GM19351 (cell line): ENCODE measurements at regions not wholly inside any gene's neighbourhood (a gene's known extent, or its start where the extent isn't known, plus 50 kb on each side); places are given as distances from the start of the nearest gene placed in this dataset.
"Not testable (repeated sequence)": the region's sequence is repeated elsewhere in the genome, so short reads cannot be mapped to it uniquely, and the experiment has no call there.

Source experiments
- ATAC-seq: cut with Tn5 transposase; IDR thresholded peaks from one replicate; pipeline ENCODE4 v1.9.1; 2021; ENCODE audit warnings: mild to moderate bottlenecking, moderate library complexity; ENCODE audit not compliant: unreplicated experiment

DNA sequence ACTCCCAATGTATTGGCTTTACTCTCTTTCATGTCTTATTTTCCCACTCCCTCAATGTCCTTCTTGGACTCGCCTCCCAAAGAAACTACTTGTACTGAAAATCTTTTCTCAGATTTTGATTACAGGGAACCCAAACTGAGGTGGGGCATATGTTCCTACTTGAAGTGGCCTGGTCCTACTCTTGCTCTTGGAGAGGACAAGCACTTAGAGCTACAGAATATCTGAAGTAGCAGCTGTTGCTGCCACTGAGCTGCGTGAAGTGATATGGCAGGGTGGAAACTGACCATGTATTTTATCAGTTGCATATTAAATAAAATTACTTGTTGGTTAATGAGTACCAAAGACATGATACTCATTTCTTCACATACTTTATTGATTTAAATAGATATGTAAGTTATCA, 129.5 kb downstream of the TSEN15 start:
- no peak for ATAC-seq

GRCh38 chr1:184183919-184184318, 132.4 kb downstream of the TSEN15 start:
- ATAC-seq, result no peak

GRCh38 chr1:184184614-184185013, 133.1 kb downstream of the TSEN15 start:
- ATAC-seq, result not testable (repeated sequence)

DNA sequence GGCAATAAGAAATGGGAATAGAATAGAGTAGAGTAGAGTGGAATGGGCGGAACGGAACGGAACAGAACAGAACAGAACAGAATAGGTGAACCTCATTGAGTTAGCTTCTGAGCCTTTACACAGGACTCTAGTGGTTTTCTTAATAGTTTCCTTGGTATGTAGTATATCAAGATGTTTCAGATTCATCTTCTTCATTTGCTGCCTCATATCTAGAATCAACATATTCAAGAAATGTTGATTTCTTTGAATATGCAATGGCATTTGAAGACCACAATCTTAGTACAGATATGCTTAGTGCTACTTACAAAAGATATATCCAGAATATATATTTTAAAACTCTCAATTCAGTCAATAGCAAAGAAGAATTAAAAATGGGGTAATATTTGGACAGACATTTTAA, 133.8 kb downstream of the TSEN15 start:
- no peak for ATAC-seq

DNA sequence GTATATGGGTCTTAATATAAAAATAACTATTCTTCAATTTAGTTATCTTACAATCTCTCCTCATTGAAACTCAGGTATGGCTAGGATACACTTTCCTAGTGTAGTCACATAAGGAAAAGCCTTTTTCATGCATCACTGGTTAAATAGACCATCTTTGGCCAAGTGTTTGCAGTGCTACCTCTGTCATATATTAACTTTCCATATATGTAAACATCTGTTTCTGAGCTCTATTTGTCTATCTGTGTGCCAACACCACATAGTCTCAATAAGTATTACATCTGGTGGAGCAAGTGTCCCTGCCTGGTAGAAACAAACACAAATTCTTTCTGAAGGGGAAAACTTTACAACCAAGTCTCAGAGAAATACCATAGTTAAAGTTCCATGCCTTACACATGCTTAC, 134.6 kb downstream of the TSEN15 start:
- no peak for ATAC-seq

- ATAC-seq, result no peak
Measured at GRCh38 chr1:184187097-184187496, 135.6 kb downstream of the TSEN15 start.

GRCh38 chr1:184188037-184188436, 136.5 kb downstream of the TSEN15 start:
- no peak for ATAC-seq

DNA sequence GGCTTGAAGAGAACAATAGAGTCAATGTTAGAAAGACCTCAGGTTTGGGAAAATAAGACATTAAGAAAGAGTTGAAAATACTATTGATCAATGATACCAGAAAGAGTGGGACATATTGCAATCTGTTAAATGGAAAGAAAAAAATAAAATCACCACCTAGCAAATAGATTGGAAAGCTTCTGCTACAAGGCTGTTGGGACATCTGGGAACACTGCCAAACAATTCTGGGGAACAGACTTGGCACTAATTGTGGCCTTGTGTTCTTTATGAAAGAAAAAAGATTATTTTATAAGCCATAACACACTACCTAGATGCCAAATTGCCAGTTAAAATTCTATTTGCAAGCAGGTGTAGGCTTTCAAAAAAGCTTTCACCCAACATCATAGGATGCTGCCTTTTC, 137.8 kb downstream of the TSEN15 start:
- ATAC-seq, result no peak

DNA sequence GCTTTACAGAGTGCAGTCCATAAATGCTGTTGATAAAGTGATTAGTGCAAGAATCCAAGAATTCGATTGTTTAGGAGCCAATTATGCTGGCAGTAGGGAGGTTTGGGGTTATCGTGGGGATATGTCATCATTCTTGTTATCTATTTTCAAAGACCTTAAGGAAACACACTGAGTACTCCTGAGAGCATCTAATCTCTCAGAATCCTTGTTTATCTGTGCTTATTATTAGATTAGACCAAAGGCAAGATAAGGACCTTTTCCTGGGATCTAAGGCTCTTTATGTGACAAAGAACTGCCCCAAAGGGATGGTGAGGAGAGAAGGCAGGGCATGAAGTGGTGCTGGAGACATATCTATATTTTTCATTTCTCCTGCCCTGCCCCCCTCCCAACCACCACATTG, 139.1 kb downstream of the TSEN15 start:
- ATAC-seq, result no peak

DNA sequence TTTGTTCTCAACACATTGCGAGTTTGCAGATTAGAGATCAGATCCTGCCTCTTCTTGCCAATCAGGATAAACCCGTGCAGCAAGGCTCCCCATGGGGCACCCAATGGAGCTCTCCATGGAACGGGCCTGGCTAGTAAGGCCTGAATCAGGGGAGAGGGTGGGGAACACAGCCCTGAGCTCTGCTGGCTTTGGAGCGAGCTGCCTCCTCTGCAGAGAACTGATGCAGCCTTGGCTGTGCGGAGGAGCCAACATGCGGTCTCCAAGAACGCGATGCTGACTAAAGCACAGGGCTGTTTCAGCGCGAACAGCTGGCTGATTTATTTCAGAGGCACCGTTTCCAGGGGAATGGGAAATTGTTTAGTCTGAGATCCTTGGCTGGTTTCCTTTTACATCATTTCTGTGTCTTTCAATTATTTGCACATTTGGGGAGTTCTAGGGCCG, 139.7 kb downstream of the TSEN15 start:
- no peak for ATAC-seq

DNA sequence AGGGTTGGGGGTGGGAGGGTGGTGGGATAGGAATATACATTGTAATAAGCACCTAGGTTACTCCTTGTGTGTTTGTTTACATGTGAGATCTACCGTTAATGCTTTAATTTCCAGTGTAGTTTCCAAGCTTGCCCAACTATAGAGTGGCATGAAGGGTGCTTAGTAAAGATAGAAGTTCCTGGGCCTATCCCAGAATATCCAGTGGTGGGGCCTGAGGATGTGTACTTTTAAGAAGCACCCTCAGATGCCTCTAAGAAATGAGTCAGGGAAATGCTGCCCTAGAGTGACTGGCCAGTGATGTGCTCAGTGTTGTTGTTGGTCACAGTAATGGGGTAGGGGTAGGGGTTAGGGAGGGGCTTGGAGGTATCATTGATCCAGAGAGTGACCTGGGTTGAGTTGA, 141.3 kb downstream of the TSEN15 start:
- no peak for ATAC-seq

DNA sequence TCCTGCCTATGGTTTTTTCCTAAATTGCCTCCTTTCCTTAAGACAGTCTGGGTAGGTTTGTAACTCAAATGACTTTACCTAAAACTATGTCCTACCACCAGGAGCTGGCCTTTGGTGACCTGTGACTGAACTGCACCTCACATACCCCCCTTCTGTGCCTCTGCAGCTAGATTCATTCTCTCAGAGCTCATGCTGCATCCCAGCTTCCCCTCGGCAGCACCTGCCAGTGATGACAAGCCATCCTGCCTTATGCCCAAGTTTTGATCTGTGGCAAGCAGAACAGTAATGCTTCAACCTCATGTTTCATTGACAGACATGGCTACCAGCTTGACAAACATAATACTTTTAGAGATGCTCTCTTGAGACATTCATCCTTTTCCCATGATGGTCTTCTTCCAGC, 141.9 kb downstream of the TSEN15 start:
- no peak for ATAC-seq

DNA sequence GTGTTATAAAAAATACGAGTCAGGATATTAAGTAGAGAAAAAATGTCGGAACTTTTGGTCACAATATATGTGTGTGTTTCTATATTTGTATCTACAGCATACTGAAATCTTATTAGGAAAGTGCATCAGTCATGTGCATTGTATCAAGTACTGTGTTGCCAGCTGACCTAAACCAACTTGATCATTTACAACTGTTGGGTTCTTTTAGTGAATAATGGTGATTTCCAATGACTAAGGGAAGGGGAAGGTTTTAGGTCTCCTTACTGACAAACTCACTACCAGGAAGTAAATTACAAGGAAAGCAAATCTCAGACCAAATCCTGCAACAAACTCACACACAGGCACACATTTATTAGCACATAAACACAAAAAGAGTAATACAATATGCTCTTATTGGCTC, 142.7 kb downstream of the TSEN15 start:
- ATAC-seq, result no peak

DNA sequence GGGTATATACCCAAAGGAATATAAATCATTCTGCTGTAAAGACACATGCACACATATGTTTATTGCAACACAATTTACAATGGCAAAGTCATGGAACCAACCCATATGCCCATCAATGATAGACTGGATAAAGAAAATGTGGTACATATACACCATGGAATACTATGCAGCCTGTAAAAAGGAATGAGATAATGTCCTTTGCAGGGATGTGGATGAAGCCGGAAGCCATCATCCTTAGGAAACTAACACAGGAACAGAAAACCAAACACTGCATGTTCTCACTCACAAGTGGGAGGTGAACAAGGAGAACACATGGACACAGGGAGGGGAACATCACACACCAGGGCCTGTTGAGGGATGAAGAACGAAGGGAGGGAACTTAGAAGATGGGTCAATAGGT, 144.2 kb downstream of the TSEN15 start:
- ATAC-seq, result not testable (repeated sequence)

DNA sequence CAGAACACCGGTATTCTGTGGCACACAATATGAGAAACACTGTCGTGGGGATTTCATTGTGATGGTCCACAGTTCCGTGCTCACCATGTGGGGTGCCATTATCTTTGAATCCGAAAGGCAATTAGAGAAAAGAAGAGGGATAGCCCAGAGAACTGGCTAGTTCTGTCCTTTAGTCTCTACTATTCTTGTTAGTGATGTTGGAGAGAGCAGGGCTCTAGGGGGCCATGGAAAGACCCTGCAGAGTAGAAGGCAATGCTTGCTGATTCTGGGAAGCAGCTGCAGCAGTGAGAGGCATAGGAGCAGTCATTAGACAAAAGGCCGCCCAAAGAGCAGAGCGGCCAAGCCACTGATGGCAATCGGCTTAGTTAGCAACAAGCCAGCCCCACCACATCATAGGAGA, 146.3 kb downstream of the TSEN15 start:
- no peak for ATAC-seq

DNA sequence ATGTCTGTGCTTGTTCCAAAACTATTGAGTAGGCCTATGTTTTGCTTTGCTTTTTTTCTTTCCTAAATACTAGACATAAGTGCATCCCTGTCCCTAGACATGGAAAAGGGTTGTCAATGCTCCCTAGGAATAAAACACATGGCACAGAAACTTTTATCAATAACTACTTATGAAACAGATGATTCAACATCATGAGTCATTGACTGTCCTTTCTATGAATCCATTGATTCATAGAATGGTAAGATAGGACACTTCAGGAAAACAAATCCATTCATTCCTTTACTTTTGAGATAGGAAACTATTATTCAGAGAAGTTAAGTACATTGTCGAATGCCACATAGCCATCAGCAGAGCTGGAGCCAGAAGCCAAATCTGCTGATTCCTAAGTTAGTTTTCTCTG, 147.5 kb downstream of the TSEN15 start:
- no peak for ATAC-seq

DNA sequence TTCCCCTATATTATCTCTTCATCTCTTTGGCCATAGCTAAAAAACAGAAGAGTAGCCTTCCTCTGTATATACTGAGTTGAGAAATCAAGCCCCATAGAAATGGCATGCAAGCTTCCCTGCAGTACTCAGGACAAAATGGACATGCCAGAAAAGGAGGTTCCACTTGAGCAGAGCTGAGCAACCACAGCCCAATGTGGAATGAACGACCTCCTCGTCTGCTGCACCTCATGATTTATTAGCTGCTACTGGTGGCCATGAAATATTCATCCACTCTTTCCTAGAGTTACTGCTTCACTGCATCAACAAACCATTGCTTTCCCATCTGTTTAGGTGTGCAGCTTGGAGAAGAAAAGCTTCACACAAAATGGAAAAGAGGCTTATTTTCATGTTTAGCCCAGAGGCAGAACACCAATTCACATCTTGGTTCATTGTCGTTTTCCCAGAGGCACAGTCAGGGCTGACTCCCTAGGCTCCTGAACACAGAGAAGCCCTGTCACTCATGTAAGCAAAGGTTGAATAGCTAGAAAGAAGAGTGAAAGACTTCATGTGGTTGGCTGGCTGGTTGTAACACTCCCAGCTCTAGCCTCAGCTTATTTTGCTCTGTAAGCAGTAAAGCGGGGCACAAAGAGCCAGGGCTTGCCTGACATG, 148.0 kb downstream of the TSEN15 start:
- ATAC-seq, result no peak

GRCh38 chr1:184208622-184209021, 157.1 kb downstream of the TSEN15 start:
- ATAC-seq, result no peak

GRCh38 chr1:184210031-184210430, 158.5 kb downstream of the TSEN15 start:
- no peak for ATAC-seq

- no peak for ATAC-seq
Measured at GRCh38 chr1:184210862-184211261, 159.3 kb downstream of the TSEN15 start.

DNA sequence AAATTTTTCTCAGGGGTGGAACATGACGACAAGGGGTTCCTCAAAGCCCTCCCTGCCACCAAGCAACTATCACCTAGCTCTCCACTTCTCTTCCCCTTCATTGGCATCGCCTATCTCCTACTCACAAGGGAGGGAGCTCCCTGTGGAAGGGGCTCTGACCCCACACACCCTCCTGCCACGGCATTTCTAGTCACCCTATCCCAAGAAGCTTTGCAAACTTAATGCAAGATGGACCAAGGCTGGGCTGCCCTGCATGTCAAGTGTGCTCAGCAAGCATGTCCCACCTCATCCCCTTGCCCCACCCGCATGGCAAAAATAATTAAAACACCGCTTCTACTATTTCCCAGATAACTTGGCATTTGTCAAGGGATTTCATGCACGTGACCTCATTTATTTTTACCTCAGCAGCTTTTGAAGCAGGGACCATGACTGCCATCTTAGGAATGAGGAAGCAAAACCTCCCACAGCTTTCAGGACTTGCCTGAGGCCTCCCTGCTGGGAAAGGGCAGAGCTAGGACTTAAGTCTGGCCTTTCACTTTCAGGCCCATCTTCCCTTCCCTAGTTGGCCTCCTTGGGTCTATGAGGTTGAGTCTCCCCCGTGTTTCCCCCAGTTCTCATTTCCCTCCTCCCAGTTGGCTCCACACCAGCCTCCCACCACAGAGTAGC, 161.3 kb downstream of the TSEN15 start:
- no peak for ATAC-seq

DNA sequence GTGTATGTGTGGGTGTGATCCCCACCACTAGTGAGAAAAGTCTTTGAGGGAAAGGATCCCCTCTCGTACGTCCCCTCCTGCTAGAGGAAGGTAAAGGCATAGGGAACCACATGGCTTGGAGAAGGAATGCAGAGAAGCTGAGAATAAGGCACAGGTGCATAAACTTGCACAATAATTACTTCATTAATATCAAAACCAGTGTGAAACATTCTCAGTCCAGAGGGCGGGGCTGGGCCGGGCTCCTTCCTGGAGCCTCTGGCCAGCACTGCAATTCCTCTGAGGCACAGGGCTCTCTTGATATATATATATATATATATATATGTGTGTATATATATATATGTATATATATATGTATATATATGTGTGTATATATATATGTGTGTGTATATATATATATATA, 162.6 kb downstream of the TSEN15 start:
- no peak for ATAC-seq
